NCI-H748 treated with DMSO at 0.1 percent for 48 hours (cell line): ENCODE measurements at regions not wholly inside any gene's neighbourhood (a gene's known extent, or its start where the extent isn't known, plus 50 kb on each side); places are given as distances from the start of the nearest gene placed in this dataset.
"Not testable (repeated sequence)": the region's sequence is repeated elsewhere in the genome, so short reads cannot be mapped to it uniquely, and the experiment has no call there.

Experiments
- DNase-seq: peaks from one replicate; lab custom pipeline; 2025; lab: John Stamatoyannopoulos, UW

GRCh38 chrX:86887341-86887740 is 630.3 kb upstream of the KLHL4 start:
- DNase-seq = peak; percentile 20

- DNase-seq = no peak
Observed at GRCh38 chrX:86910027-86910426, 607.6 kb upstream of the KLHL4 start.

- DNase-seq = no peak
Observed at GRCh38 chrX:86910602-86911311, 606.8 kb upstream of the KLHL4 start.

- DNase-seq = no peak
Observed at GRCh38 chrX:86914569-86914968, 603.0 kb upstream of the KLHL4 start.

GRCh38 chrX:86917959-86918358 is 599.6 kb upstream of the KLHL4 start:
- no peak for DNase-seq

- DNase-seq = no peak
Observed at GRCh38 chrX:86930419-86930818, 587.2 kb upstream of the KLHL4 start.

GRCh38 chrX:86935988-86936387 is 581.6 kb upstream of the KLHL4 start:
- DNase-seq = no peak

GRCh38 chrX:86946569-86946968 is 571.0 kb upstream of the KLHL4 start:
- DNase-seq = peak; percentile 39

- DNase-seq = no peak
Observed at GRCh38 chrX:86964321-86964720, 553.3 kb upstream of the KLHL4 start.

- no peak for DNase-seq
Observed at GRCh38 chrX:86981326-86981879, 536.2 kb upstream of the KLHL4 start.

GRCh38 chrX:86987351-86987750 is 530.3 kb upstream of the KLHL4 start:
- DNase-seq = not testable (repeated sequence)

GRCh38 chrX:87003031-87003430 is 514.6 kb upstream of the KLHL4 start:
- DNase-seq = no peak

- no peak for DNase-seq
Observed at GRCh38 chrX:87005183-87005582, 512.4 kb upstream of the KLHL4 start.

- DNase-seq = no peak
Observed at GRCh38 chrX:87005885-87006284, 511.7 kb upstream of the KLHL4 start.

GRCh38 chrX:87006561-87006960 is 511.0 kb upstream of the KLHL4 start:
- DNase-seq = no peak

- DNase-seq = no peak
Observed at GRCh38 chrX:87017210-87017609, 500.4 kb upstream of the KLHL4 start.

- DNase-seq = not testable (repeated sequence)
Observed at GRCh38 chrX:87033115-87033514, 484.5 kb upstream of the KLHL4 start.

GRCh38 chrX:87045352-87045751 is 472.2 kb upstream of the KLHL4 start:
- DNase-seq = no peak

- no peak for DNase-seq
Observed at GRCh38 chrX:87049567-87049966, 468.0 kb upstream of the KLHL4 start.

- no peak for DNase-seq
Observed at GRCh38 chrX:87063642-87064041, 454.0 kb upstream of the KLHL4 start.

- DNase-seq = no peak
Observed at GRCh38 chrX:87064502-87064901, 453.1 kb upstream of the KLHL4 start.

GRCh38 chrX:87067795-87068369 is 449.7 kb upstream of the KLHL4 start:
- no peak for DNase-seq

- DNase-seq = no peak
Observed at GRCh38 chrX:87078231-87078630, 439.4 kb upstream of the KLHL4 start.

- DNase-seq = no peak
Observed at GRCh38 chrX:87098477-87098876, 419.1 kb upstream of the KLHL4 start.
